K562 (cell line): ENCODE measurements at regions not wholly inside any gene's neighbourhood (a gene's known extent, or its start where the extent isn't known, plus 50 kb on each side); places are given as distances from the start of the nearest gene placed in this dataset.

Experiments used
- CHD2 ChIP-seq: IDR thresholded peaks from 2 replicates; pipeline ENCODE4 v1.6.1; 2011; ENCODE audit warnings: low read depth, low read length
- SREBF2 ChIP-seq: sonication (generic); formaldehyde crosslinking; IDR thresholded peaks from 2 replicates; pipeline ENCODE4 v1.4.0; 2020; ENCODE audit warnings: mild to moderate bottlenecking, missing genetic modification reagents
- TAF7 ChIP-seq: fragments of 450-650 bp; IDR thresholded peaks from 2 replicates; pipeline ENCODE4 v1.6.1; 2016; ENCODE audit warnings: missing genetic modification characterization, missing compliant biosample characterization

DNA sequence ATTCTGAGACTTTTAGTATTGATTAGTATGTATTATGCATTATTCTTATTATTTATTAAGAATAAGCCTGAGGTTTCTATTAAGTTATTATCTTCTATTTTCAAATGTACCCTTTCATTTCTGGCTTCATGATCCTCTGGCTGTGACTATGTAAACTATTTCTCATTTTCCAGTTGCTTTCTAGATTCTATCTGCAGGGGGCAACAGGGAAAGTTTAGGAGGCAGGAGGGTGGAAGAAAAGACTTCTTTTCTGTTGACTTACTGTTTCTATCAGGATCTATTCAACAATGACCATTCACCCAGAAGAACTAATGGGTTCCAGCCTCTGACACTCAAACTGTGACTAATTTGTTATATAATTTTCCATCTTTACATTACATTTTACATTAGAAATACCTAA lies 653.4 kb upstream of the FSHR start:
- TF ChIP-seq SREBF2 = no peak
- TF ChIP-seq TAF7 = no peak
- TF ChIP-seq CHD2 = no peak
